GM08714 (cell line): ENCODE measurements at regions not wholly inside any gene's neighbourhood (a gene's known extent, or its start where the extent isn't known, plus 50 kb on each side); places are given as distances from the start of the nearest gene placed in this dataset.

Source experiments
- H3K4me3 ChIP-seq: fragments of 200-500 bp; sonication (Bioruptor generic); 2 replicates; pipeline ENCODE4 v1.5.1; 2014; ENCODE audit warnings: mild to moderate bottlenecking, low read length, inconsistent platforms
- ZNF274 ChIP-seq: IDR thresholded peaks from 2 replicates; pipeline ENCODE4 v1.6.1; 2012; ENCODE audit warnings: mild to moderate bottlenecking, low read depth, low read length

GRCh38 chr15:85296615-85297402, 83.6 kb upstream of the AKAP13 start:
- no peak for TF ChIP-seq ZNF274
- H3K4me3 ChIP-seq, result peak overlapping the region; percentile 0; the same call in 1 of the 2 replicates

- no peak for TF ChIP-seq ZNF274
- H3K4me3 ChIP-seq, result no peak overlapping the region
These were observed 82.9 kb upstream of the AKAP13 start for GRCh38 chr15:85297537-85297936.

- H3K4me3 ChIP-seq, result no peak overlapping the region
- TF ChIP-seq ZNF274, result no peak
These were observed 82.0 kb upstream of the AKAP13 start for GRCh38 chr15:85298366-85298765.

- TF ChIP-seq ZNF274, result no peak
- no peak overlapping the region for H3K4me3 ChIP-seq
These were observed 81.5 kb upstream of the AKAP13 start for GRCh38 chr15:85298941-85299340.

GRCh38 chr15:85302271-85302670, 78.1 kb upstream of the AKAP13 start:
- no peak overlapping the region for H3K4me3 ChIP-seq
- no peak for TF ChIP-seq ZNF274

GRCh38 chr15:85305050-85305449, 75.4 kb upstream of the AKAP13 start:
- no peak overlapping the region for H3K4me3 ChIP-seq
- no peak for TF ChIP-seq ZNF274

- no peak for TF ChIP-seq ZNF274
- no peak overlapping the region for H3K4me3 ChIP-seq
These were observed 73.3 kb upstream of the AKAP13 start for GRCh38 chr15:85306946-85307686.

- no peak overlapping the region for H3K4me3 ChIP-seq
- TF ChIP-seq ZNF274, result no peak
These were observed 72.7 kb upstream of the AKAP13 start for GRCh38 chr15:85307687-85308045.

- H3K4me3 ChIP-seq, result no peak overlapping the region
- no peak for TF ChIP-seq ZNF274
These were observed 68.8 kb upstream of the AKAP13 start for GRCh38 chr15:85311647-85312046.

GRCh38 chr15:85312486-85312885, 67.9 kb upstream of the AKAP13 start:
- peak overlapping the region; percentile 41; the same call in 1 of the 2 replicates for H3K4me3 ChIP-seq

GRCh38 chr15:85312929-85313331, 67.5 kb upstream of the AKAP13 start:
- TF ChIP-seq ZNF274, result no peak
- peak overlapping the region; percentile 41; the same call in 1 of the 2 replicates for H3K4me3 ChIP-seq

More at GRCh38 chr15:85312486-85312885, 67.9 kb upstream of the AKAP13 start:
- TF ChIP-seq ZNF274, result no peak

- no peak overlapping the region for H3K4me3 ChIP-seq
- no peak for TF ChIP-seq ZNF274
These were observed 67.1 kb upstream of the AKAP13 start for GRCh38 chr15:85313339-85313738.

GRCh38 chr15:85314146-85314545, 66.3 kb upstream of the AKAP13 start:
- TF ChIP-seq ZNF274, result no peak
- H3K4me3 ChIP-seq, result no peak overlapping the region

GRCh38 chr15:85314633-85315032, 65.8 kb upstream of the AKAP13 start:
- no peak overlapping the region for H3K4me3 ChIP-seq
- TF ChIP-seq ZNF274, result no peak

GRCh38 chr15:85316244-85316934, 64.0 kb upstream of the AKAP13 start:
- no peak overlapping the region; the same call in 1 of the 2 replicates for H3K4me3 ChIP-seq
- TF ChIP-seq ZNF274, result no peak
